ENCODE measurements at regions not wholly inside any gene's neighbourhood (a gene's known extent, or its start where the extent isn't known, plus 50 kb on each side); places are given as distances from the start of the nearest gene placed in this dataset.

GRCh38 chr2:78476619-78477229, 548.8 kb upstream of the REG3G start:
- ATAC-seq, result no peak
- no peak for TF ChIP-seq CSDC2 (CRISPR knock-in tag; IDR thresholded peaks at IDR 0.05)
- TF ChIP-seq OSR1 (CRISPR knock-in tag; IDR thresholded peaks at IDR 0.05), result no peak
- TF ChIP-seq ARNTL (CRISPR knock-in tag; IDR thresholded peaks at IDR 0.05; ENCODE audit: borderline replicate concordance, low read depth), result no peak
- TF ChIP-seq CSRNP3 (CRISPR knock-in tag; IDR thresholded peaks at IDR 0.05), result no peak
- TF ChIP-seq ZNF8 (CRISPR knock-in tag; IDR thresholded peaks at IDR 0.05), result no peak
- no peak for TF ChIP-seq ZNF70 (CRISPR knock-in tag; IDR thresholded peaks at IDR 0.05)
- no peak for TF ChIP-seq SNAI2 (CRISPR knock-in tag; IDR thresholded peaks at IDR 0.05)
- TF ChIP-seq RARB (CRISPR knock-in tag; IDR thresholded peaks at IDR 0.05), result no peak
- TF ChIP-seq TCF4 (CRISPR knock-in tag; IDR thresholded peaks at IDR 0.05; ENCODE audit: borderline replicate concordance), result no peak
- no peak for TF ChIP-seq ZFP3 (CRISPR knock-in tag; IDR thresholded peaks at IDR 0.05)
- no peak for TF ChIP-seq PPARA (CRISPR knock-in tag; IDR thresholded peaks at IDR 0.05; ENCODE audit: borderline replicate concordance)
- no peak for TF ChIP-seq CREB5 (CRISPR knock-in tag; IDR thresholded peaks at IDR 0.05; ENCODE audit: low read depth)
- TF ChIP-seq GLIS3 (CRISPR knock-in tag; IDR thresholded peaks at IDR 0.05), result no peak
- no peak for TF ChIP-seq TOX (CRISPR knock-in tag; IDR thresholded peaks at IDR 0.05; ENCODE audit: borderline replicate concordance)
- TF ChIP-seq POU6F1 (CRISPR knock-in tag; IDR thresholded peaks at IDR 0.05; ENCODE audit: borderline replicate concordance, low read depth), result no peak
- no peak for TF ChIP-seq PATZ1 (CRISPR knock-in tag; IDR thresholded peaks at IDR 0.05; ENCODE audit: borderline replicate concordance)
- TF ChIP-seq BACH2 (CRISPR knock-in tag; IDR thresholded peaks at IDR 0.05; ENCODE audit: borderline replicate concordance), result no peak
- no peak for TF ChIP-seq ZNF565 (CRISPR knock-in tag; conservative IDR thresholded peaks at IDR 0.05; ENCODE audit: low read depth)
- TF ChIP-seq TSHZ2 (CRISPR knock-in tag; IDR thresholded peaks at IDR 0.05), result no peak
- no peak for TF ChIP-seq ZC3H10 (CRISPR knock-in tag; IDR thresholded peaks at IDR 0.05)

GRCh38 chr2:78486565-78486964, 538.9 kb upstream of the REG3G start:
- ATAC-seq, result no peak
- TF ChIP-seq GLIS3 (CRISPR knock-in tag; IDR thresholded peaks at IDR 0.05) (no peak), TSHZ2 (CRISPR knock-in tag; IDR thresholded peaks at IDR 0.05) (no peak), PPARA (CRISPR knock-in tag; IDR thresholded peaks at IDR 0.05; ENCODE audit: borderline replicate concordance) (no peak), TCF4 (CRISPR knock-in tag; IDR thresholded peaks at IDR 0.05; ENCODE audit: borderline replicate concordance) (no peak), BACH2 (CRISPR knock-in tag; IDR thresholded peaks at IDR 0.05; ENCODE audit: borderline replicate concordance) (no peak), ISL1 (CRISPR knock-in tag; IDR thresholded peaks at IDR 0.05) (no peak), ZC3H10 (CRISPR knock-in tag; IDR thresholded peaks at IDR 0.05) (no peak), ZNF70 (CRISPR knock-in tag; IDR thresholded peaks at IDR 0.05) (no peak), ZFP30 (CRISPR knock-in tag; IDR thresholded peaks at IDR 0.05) (no peak), CREB5 (CRISPR knock-in tag; IDR thresholded peaks at IDR 0.05; ENCODE audit: low read depth) (no peak), POU6F1 (CRISPR knock-in tag; IDR thresholded peaks at IDR 0.05; ENCODE audit: borderline replicate concordance, low read depth) (no peak), OSR1 (CRISPR knock-in tag; IDR thresholded peaks at IDR 0.05) (no peak), ZFP3 (CRISPR knock-in tag; IDR thresholded peaks at IDR 0.05) (no peak)

Data from SK-N-SH treated with all-trans-retinoic acid at 6 μM for 48 hours (cell line).